GM19025 (cell line): ENCODE measurements at regions not wholly inside any gene's neighbourhood (a gene's known extent, or its start where the extent isn't known, plus 50 kb on each side); places are given as distances from the start of the nearest gene placed in this dataset.

Source experiments
- ATAC-seq: cut with Tn5 transposase; IDR thresholded peaks from one replicate; pipeline ENCODE4 v1.9.1; 2021; ENCODE audit warnings: mild to moderate bottlenecking, low read depth, moderate library complexity; ENCODE audit not compliant: unreplicated experiment

DNA sequence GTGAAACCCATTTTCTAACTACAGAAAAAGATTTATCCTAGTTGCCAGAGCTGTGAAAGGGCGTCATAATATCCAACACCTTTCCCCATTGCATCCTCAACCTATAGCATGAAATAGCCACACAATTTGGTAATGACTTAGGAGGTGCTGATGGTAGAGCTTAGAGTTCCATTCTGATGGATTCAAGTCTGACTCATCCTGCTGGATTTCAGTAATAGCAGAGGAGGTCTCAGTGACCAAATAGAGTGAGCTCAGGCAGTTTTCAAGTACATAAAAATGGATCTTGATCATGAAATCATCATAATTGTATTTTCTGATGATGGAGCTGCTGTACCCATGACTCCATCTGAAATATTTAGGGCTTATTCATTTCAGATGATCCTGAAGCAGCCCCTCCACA, 270.7 kb upstream of the KLHL29 start:
- no peak for ATAC-seq

DNA sequence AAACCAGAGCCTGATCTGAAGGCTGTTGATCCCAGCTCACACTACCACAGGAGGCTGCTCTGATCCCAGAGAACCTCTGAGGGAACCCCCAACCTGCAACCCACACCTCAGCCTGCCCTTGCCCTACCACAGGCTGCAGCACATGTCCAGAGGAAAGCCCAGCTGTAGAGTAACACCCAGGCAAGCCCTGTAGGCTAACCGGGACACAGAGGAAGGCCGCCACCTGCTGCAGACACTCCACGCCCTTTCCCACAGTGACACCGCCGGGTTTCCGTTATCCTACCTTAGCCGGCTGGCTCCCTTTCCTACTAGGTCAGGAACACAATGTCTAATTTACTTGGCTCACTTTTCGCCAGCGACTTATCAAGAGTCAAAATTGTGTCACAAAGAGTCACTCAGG, 266.7 kb upstream of the KLHL29 start:
- ATAC-seq, result no peak

DNA sequence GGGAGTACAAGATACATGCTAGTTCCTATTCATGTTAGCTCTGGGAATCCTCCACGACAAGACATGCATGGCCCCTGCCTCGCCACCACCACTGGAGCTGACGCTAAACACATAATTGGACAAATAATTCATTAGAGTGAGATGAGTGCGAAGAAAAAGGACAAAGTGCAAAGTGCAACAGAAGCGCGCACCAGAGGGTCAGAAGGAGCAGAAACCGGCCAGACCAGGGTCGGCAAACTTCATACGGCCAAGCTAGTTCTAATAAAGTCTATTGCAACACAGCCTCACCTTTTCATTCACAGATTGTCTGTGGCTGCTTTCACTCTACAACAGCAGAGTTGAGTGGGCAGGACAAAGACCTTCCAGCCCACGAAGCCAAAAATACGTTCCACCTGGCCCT, 266.1 kb upstream of the KLHL29 start:
- ATAC-seq, result no peak

DNA sequence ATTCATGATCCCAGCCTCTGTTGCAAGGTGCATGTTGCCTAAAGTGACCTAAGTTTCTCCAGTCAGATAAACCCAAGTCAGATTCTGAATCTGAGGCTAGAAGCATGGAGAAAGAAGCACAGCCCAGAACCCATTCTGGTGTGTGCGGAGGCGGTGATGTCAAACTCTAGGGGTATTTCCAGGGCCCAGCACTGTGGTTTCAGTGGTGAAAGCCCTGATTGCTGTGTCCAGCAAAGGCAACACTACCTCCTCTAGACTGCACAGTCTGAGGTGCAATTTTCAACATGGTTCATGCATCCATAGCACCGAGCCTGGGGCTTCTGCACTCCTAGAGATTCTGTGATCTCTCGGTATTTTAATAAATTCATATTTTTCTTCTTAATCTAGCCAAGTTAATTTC, 264.8 kb upstream of the KLHL29 start:
- peak; percentile 66 for ATAC-seq

- ATAC-seq, result no peak
Observed at GRCh38 chr2:23121968-23122648, 262.9 kb upstream of the KLHL29 start.

DNA sequence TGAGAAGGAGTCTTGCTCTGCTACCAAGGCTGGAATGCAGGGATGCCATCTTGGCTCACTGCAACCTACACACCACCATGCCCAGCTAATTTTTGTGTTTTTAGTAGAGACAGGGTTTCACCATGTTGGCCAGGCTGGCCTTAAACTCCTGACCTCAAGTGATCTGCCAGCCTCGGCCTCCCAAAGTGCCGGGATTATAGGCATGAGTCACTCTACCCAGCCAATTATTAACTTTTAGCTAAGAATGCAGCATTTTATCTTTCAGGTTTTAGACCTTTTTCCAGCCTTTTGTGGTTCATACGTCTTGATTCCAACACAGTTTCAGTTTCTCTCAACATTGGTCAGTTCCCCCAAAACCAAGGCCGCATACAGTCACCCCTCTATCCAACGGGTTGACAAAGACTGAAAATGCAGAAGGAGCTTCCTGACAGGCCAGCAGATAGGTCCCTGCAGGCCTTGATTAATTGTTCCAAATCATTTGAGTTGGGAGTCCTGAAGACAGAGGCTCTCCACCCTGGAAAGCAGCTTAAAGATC, 262.2 kb upstream of the KLHL29 start:
- no peak for ATAC-seq

- ATAC-seq, result no peak
Observed at GRCh38 chr2:23123686-23124085, 261.3 kb upstream of the KLHL29 start.

DNA sequence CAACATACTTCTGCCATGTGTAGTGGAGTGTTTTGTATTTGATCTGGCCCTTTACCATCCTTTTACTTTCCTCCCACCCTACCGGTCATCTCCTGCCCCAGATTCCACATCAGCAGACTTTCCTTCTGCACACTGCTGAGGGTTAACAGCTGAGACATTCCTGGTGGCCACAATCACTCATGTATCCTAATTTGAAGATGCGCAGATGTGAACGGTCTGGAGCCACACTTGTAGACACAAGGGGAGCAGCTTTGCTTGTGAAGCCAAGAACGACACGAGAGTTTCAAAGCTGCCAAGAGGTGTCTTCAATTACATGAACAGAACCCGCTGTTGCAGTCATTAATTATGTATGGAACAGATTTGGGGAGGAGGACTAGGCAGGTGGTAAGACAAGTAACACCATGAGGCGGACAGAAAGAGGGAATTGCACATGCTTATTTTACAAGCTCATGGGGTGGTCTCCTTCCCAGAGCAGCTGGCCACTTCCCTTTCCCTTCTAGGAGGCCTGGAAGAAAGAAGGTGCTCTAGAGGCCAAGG, 260.7 kb upstream of the KLHL29 start:
- ATAC-seq, result no peak

DNA sequence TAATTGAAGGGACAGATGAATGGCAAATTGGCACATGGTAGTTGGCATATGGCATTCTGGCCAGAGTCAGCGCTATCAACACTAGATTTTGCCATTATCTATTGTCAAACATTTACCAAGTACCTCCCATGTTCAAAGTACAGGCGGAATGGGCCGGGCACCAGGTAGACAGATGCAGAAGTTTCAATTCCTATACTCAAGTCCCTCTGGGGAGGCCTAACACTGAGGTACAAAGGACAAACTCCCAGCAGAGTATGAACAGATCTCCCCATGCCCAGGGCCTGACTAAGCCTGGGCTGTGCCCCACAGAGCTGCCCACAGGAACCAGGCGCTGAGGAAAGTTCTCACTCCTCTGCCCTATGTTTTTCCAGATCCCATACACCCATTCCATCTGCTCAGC, 257.5 kb upstream of the KLHL29 start:
- ATAC-seq, result peak; percentile 67

GRCh38 chr2:23128684-23129292, 256.2 kb upstream of the KLHL29 start:
- ATAC-seq, result no peak

GRCh38 chr2:23131066-23131575, 253.9 kb upstream of the KLHL29 start:
- ATAC-seq, result no peak

DNA sequence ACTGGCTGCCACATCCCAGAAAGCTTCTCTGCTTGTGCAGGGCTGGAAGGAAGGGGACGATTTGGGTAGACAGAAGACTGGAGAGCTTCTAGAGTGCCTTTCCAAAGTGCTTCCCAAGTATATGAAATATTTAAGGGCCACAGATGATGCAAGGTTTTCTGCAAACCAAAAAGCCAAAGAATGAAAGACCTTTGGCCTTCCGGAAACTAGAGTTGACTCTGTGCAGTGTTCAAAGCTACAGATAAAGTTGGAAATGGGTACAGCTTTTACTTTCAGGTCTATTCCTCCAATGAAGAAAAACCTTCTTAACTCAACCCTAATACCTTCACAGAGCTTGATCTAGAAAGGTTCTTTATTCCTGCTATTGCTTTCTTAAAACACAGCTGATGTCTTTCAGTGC, 253.0 kb upstream of the KLHL29 start:
- ATAC-seq, result no peak

DNA sequence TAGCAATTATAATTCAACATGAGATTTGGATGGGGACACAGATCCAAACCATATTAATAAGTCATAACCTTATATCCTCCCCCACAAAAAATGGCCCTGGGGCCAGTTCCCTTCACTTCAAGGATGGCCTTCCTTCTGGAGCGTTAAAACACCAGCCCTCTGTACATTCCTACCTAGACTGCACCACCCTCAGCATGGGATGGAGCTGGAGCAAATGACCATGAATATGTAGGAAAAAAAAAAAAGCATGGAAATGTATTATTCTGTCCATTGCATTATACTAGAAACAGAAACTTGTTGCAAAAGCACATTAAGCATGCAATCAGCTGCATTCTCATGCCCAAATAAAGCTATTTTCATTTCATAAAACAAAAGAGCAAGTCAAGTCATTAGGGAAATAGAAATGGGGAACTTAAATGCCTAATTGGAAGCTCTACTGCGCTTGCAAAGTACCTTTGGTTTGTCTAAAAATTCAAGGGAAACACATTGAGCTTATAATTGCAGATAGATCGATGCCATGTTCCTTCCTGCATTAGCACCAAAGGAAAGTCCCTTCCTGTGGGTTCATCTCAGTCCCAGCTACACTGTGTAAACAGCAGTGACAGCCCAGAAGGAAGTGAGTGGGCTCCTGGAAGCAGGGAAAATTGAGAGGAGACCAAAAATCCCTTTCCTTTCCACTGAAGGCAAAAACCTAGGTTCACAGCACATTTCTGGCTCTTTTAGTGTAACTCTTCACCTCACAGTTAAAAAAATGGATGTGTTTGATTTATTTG, 252.0 kb upstream of the KLHL29 start:
- ATAC-seq, result no peak

GRCh38 chr2:23134726-23135125, 250.3 kb upstream of the KLHL29 start:
- no peak for ATAC-seq

DNA sequence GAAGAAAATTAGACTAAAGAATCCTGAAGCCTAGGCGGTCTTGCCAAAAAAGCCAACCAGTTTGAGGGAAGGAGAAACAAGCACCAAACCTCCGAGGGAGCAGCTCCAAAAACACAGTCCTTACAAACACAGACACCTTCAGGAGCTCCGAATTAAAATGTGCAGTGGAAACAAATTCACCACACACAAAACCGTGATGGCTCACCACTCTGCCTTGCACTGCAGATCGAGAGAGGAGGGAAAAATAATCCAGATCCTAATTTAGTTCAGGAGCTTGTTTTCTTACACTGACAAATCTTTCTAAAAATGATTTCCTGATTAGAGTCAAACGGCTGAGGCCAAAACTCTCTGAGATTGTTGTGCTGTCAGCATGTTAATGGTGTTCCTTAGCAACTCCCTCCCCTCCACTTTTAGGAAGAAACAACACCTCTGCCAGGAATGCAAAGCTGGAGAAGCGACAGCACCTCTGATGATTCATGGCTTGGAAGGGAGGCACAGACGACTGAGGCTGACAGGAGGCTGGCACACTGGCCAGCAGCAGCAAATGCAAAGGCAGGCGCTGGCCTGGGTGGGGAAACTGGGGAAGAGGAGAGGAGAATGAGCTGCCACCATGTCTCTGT, 249.4 kb upstream of the KLHL29 start:
- ATAC-seq, result no peak

DNA sequence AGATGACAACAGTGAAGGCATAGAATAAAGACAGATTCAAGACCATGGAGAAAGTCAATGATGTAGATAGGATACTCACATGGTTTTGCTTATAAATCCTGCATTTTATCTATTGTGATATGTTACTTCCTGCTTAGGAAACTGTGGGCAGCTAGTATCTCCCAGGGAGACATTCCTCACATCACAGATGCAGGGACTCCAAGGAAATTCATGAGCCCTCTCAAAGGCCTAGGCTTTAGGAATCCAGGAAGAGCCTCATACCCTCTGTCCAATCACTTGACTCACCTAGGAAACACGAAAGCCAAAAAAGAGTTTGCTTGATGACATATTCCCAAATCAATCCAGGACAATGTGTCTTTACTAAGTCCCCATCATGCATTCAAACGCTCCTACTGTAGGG, 247.8 kb upstream of the KLHL29 start:
- ATAC-seq, result no peak

DNA sequence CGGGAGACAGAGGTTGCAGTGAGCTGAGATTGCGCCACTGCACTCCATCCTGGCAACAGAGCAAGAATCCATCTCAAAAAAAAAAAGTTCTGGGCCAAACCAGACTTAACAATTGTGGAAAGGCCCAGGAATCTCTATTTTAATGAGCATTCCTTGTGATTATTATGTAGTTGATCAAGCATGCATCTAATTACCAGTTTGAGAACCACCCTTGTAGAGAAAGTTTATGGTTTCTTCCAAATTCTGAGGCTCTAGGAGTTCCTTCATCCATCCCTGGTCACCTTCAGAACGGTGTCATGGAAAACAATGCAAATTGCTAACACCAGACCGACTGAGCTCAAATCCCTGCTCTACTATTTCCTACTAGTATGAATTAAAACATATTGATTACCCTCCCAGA, 246.3 kb upstream of the KLHL29 start:
- ATAC-seq, result no peak

GRCh38 chr2:23145460-23145859, 239.5 kb upstream of the KLHL29 start:
- ATAC-seq, result no peak

DNA sequence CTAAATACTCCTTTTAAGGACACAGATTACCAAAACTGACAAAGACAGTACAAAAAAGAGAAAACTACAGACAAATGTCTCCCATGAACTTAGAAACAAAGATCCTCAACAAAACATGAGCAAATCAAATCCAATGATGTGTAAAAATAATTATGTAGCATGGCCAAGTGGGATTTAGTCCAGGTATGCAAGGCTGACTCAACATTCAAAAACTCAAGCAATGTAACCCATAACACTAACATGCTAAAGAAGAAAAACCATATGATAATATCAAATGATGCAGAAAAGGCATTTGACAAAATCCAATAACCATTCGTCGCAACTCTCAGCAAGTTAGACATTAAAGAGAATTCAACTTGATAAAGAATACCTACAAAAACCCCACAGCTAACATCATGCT, 239.0 kb upstream of the KLHL29 start:
- no peak for ATAC-seq

DNA sequence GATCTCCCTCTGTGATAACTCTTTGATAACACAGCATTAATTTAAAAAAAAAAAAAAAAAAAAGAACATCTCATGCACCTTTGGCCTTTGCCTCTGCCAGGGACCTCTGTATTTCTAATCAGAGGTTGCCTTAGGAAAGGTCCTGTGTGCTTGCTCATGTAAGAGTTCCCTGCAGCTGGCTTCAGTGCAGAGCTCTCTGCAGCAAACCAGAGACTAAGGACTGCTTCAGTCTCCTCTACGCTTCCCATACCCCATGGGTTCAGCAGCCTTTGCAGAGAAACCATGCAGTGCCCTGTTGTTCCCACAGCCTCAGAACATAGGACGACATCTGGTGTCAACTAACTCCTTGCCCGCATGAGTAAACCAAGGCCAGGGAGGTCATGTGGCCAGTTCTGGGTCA, 236.6 kb upstream of the KLHL29 start:
- no peak for ATAC-seq

GRCh38 chr2:23149777-23150176, 235.2 kb upstream of the KLHL29 start:
- ATAC-seq, result no peak
